GM19438 (cell line): ENCODE measurements at regions not wholly inside any gene's neighbourhood (a gene's known extent, or its start where the extent isn't known, plus 50 kb on each side); places are given as distances from the start of the nearest gene placed in this dataset.
"Not testable (repeated sequence)": the region's sequence is repeated elsewhere in the genome, so short reads cannot be mapped to it uniquely, and the experiment has no call there.

Experiments
- ATAC-seq: cut with Tn5 transposase; IDR thresholded peaks from one replicate; pipeline ENCODE4 v1.9.1; 2021; ENCODE audit warnings: low read depth; ENCODE audit not compliant: unreplicated experiment

- no peak for ATAC-seq
These were observed 103.1 kb upstream of the IRX4 start for GRCh38 chr5:1985781-1986180.

GRCh38 chr5:1983919-1984695 is 101.4 kb upstream of the IRX4 start:
- no peak for ATAC-seq

- ATAC-seq: no peak
These were observed 100.7 kb upstream of the IRX4 start for GRCh38 chr5:1983401-1983800.

DNA sequence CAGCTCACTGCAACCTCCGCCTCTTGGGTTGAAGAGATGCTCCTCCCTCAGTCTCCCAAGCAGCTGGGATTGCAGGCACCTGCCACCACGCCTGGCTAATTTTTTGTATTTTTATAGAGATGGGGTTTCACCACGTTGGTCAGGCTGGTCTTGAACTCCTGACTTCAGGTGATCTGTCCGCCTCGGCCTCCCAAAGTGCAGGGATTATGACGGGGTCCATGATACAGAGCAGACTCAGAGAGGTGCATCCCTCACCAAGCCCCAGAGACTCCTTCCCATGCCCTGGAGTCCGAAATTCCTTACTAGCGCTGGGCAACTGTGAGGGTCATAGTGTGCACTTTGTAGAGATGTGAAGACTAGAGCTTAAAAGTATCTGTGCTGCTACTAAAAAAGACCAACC is 99.8 kb upstream of the IRX4 start:
- ATAC-seq: not testable (repeated sequence)

GRCh38 chr5:1975898-1976765 is 93.4 kb upstream of the IRX4 start:
- ATAC-seq: no peak

GRCh38 chr5:1975406-1975715 is 92.6 kb upstream of the IRX4 start:
- ATAC-seq: no peak

DNA sequence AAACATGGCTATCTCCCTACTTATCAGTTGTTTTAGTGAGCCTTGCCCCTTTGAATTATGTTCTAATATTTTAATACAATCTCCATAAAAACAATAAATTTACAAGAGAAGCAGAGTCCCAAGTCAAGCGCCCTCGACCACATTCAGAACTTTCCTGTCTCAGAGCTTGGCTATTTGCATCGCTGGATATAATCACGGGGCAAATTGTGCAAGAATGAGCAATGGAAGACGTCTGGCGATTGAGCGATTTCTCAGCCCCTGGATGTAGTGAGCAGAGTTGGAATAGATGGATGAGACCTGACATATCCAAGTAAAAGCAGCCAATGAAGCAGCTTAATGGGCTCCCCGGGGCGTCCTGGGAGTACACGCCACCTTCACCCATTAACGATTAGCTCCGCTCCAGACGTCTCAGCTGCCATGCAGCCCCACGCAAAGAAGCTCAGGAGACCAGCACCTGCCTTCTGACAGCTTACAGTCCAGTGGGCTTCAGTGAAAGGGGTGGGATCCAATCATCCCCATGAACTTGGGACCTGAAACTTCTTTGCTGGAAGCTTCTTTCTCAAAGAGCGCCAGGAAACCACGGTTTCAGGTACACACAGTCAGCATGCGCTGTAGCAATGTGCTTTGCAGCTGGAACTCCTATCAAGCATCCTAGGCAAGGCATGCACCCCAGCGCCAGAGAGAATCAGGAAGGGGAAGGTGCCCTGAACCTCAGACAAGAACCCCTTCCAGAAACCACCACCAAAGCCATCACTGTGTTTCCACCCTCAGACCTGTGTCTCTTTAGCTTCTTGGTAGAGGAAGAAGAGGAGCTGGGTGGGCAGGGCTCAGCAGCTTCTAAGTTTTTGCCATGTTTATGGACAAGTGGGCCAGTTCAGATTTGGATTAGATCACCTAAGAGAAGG is 92.0 kb upstream of the IRX4 start:
- no peak for ATAC-seq

GRCh38 chr5:1974081-1974480 is 91.4 kb upstream of the IRX4 start:
- no peak for ATAC-seq

- ATAC-seq: no peak
These were observed 90.8 kb upstream of the IRX4 start for GRCh38 chr5:1973391-1974013.

DNA sequence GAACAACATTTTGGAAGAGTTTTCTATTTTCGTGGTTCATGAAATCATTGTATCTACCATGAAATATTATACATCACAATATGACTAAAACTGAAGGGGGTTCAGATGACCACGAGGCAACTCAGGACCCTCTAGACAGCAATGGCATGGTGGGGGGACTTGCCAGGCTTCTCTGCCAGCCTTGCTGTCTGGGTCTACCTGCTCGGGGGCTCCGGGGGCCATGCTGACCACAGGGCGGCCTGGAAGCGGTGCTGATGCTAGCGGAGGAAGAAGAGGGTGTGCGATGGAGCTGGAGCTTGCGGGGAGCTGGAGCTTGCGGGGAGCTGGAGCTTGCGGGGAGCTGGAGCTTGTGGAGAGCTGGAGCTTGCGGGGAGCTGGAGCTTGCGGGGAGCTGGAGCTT is 89.2 kb upstream of the IRX4 start:
- no peak for ATAC-seq

DNA sequence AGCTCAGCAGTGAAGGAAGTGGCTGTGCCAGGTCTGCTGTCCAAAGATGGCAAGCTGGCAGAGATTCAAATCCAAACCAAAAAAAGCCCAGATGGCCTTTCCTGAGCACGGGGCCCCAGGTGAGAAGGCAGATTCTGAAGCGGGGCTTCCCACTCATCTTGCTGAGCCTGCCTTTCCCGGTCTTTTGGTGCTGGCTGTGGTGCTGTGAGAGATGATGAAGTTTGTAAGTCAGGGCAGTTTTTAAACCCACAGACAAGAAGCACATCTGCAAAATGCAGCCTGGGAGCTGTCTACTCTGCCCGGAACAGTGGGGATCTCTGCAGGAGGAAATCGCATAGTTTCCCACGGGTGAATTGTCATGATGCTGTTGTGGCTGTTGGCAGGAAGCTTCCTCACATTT is 85.0 kb upstream of the IRX4 start:
- ATAC-seq: no peak

DNA sequence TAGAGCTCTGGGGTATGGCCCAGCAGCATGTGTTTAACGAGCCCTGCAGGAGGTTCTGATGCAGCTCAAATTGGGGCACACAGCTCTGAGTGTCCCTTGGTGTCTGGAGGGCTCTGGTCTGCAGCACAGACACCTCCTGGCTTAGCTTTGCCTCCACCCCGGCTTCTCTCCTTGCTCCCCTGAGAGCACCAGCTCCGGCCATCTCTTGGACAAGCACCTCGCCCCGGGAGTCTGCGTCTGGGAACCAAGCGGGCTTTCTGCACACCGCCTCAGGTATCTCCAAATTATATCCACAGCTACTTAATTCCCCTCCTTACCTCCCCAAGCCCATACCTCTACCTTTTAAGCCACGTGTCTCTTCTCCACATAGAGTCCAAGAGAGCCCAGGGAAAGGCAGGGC is 83.7 kb upstream of the IRX4 start:
- ATAC-seq: no peak

- no peak for ATAC-seq
These were observed 83.2 kb upstream of the IRX4 start for GRCh38 chr5:1965925-1966324.

- ATAC-seq: no peak
These were observed 81.3 kb upstream of the IRX4 start for GRCh38 chr5:1963941-1964451.

DNA sequence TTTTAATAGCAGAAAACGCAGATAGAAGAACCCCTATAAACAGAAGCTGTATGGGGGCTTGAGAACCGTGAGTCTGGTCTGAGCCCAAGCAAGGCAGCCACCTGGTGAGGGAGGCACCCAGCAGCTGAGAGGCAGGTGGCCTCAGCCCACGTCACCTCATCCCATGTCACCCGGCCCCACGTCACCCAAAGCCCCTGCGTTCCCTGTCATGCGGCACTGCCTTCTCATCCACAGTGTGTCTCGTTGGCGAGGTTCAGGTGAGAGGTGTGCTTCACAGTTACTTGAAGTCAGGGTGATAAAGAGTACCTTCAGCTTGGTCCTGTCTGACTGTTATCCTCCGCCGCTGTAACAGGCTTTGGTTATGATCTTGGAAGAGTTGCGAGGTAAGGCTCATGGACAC is 80.6 kb upstream of the IRX4 start:
- no peak for ATAC-seq

GRCh38 chr5:1962619-1963355 is 80.1 kb upstream of the IRX4 start:
- ATAC-seq: no peak

GRCh38 chr5:1961952-1962595 is 79.3 kb upstream of the IRX4 start:
- no peak for ATAC-seq

GRCh38 chr5:1961304-1961946 is 78.7 kb upstream of the IRX4 start:
- no peak for ATAC-seq
